GM12865 (cell line): ENCODE measurements at regions not wholly inside any gene's neighbourhood (a gene's known extent, or its start where the extent isn't known, plus 50 kb on each side); places are given as distances from the start of the nearest gene placed in this dataset.
"Not testable (repeated sequence)": the region's sequence is repeated elsewhere in the genome, so short reads cannot be mapped to it uniquely, and the experiment has no call there.

Source experiments
- DNase-seq: peaks from one replicate; pipeline ENCODE4 v3.0.0; 2010; ENCODE audit warnings: low read depth
- H3K4me3 ChIP-seq: 2 replicates; pipeline ENCODE4 v1.5.1; 2011; ENCODE audit warnings: mild to moderate bottlenecking, low read depth, low read length, control low read depth
- TF ChIP-seq, protein P1 (sequence below): IDR thresholded peaks from 2 replicates; pipeline ENCODE4 v1.5.1; 2011; ENCODE audit warnings: low read length, control low read depth, low read depth, inconsistent platforms; ENCODE audit not compliant: insufficient read depth; ENCODE audit errors: missing control alignments

DNA sequence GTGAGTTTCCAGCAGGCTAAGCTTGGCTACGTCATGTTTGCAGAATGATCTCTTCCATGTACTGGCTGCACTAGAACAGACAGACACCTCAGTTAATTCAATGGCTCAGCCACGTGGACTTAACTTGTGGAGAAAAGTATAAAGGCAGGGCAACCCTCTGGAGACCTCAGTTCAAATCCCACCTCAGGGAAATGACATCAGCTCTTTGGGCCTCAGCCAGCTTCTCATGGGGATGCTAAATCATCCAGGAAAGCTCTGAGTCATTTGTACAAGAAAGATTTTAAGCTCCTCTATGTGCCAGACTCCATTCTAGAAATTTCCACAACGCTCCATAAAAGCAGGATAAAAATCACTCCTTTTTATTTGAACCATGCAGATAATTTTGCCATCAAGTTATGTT lies 128.5 kb upstream of the SALL4 start:
- TF ChIP-seq, protein P1, sequence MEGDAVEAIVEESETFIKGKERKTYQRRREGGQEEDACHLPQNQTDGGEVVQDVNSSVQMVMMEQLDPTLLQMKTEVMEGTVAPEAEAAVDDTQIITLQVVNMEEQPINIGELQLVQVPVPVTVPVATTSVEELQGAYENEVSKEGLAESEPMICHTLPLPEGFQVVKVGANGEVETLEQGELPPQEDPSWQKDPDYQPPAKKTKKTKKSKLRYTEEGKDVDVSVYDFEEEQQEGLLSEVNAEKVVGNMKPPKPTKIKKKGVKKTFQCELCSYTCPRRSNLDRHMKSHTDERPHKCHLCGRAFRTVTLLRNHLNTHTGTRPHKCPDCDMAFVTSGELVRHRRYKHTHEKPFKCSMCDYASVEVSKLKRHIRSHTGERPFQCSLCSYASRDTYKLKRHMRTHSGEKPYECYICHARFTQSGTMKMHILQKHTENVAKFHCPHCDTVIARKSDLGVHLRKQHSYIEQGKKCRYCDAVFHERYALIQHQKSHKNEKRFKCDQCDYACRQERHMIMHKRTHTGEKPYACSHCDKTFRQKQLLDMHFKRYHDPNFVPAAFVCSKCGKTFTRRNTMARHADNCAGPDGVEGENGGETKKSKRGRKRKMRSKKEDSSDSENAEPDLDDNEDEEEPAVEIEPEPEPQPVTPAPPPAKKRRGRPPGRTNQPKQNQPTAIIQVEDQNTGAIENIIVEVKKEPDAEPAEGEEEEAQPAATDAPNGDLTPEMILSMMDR, result no peak
- no peak for DNase-seq

GRCh38 chr20:51928931-51929330 lies 126.6 kb upstream of the SALL4 start:
- TF ChIP-seq, protein P1, result no peak
- H3K4me3 ChIP-seq, result no peak overlapping the region
- DNase-seq, result no peak

More for the DNA sequence above, 128.5 kb upstream of the SALL4 start:
- H3K4me3 ChIP-seq, result no peak overlapping the region

- DNase-seq, H3K4me3 ChIP-seq: not testable (repeated sequence)
These were observed 125.6 kb upstream of the SALL4 start for GRCh38 chr20:51927970-51928369.

GRCh38 chr20:51926670-51927305 lies 124.5 kb upstream of the SALL4 start:
- H3K4me3 ChIP-seq, result no peak overlapping the region
- DNase-seq, result no peak
- TF ChIP-seq, protein P1, result no peak

DNA sequence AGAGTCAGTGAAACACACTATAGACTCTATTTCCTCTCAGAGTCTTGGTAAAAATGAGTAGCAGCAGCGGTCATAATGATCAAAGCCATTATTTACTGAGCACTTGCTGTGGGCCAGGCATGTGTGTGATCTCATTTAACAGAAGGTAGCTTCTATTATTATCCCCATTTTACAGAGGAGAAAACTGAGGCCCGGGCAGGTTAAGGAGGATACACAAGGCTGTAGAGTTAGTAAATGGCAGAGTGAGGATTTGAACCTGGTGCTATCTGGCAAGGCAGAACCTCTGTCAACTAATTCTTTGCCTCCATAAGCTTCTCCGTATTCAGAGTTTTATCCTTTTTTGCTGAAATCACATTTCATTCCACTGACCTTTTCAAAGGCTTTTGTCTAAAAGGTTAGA lies 122.2 kb upstream of the SALL4 start:
- TF ChIP-seq, protein P1, result no peak
- DNase-seq, result no peak
- H3K4me3 ChIP-seq, result no peak overlapping the region

- TF ChIP-seq, protein P1, result no peak
- DNase-seq, result no peak
- no peak overlapping the region for H3K4me3 ChIP-seq
These were observed 121.3 kb upstream of the SALL4 start for GRCh38 chr20:51923633-51924032.

DNA sequence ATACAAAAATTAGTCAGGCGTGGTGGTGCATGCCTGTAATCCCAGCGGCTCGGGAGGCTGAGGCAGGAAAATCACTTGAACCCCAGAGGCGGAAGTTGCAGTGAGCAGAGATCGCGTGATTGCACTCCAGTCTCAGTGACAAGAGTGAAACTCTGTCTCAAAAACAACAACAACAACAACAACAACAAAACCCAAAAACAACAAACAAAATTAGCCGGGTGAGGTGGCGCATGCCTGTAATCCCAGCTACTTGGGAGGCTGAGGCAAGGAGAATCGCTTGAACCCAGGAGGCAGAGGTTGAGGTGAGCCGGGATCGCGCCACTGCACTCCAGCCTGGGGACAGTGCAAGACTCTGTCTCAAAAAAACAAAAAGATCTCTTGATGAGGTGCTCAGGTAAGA lies 120.5 kb upstream of the SALL4 start:
- not testable (repeated sequence) for DNase-seq, H3K4me3 ChIP-seq

DNA sequence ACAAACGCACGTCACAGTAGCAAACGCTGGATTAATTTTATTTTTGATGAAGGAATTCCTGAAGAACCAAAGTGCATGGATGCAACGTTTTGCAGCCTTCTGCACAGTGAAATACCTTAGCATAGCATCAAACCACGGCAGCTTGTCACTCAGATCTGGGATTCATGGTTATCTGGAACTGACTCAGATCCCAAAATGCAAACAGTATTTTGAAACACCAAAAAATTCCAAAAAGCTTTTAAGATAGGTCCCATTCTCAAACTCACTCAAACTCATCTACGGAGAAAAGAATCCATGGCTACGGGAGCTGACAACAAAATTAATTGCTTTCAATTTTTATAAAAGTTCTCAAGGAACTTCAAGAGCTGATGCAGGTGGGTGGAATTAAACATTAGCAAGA lies 116.2 kb upstream of the SALL4 start:
- DNase-seq, result no peak
- no peak overlapping the region for H3K4me3 ChIP-seq
- TF ChIP-seq, protein P1, result no peak
